GM13976 (cell line): ENCODE measurements at regions not wholly inside any gene's neighbourhood (a gene's known extent, or its start where the extent isn't known, plus 50 kb on each side); places are given as distances from the start of the nearest gene placed in this dataset.

ENCODE experiments used
- DNase-seq: peaks from one replicate; pipeline ENCODE4 v3.0.0; 2012; ENCODE audit warnings: low spot score
- in situ Hi-C: fragments of 300-500 bp; cut with MboI; formaldehyde crosslinking; loops from one replicate; pipeline ENCODE4 v1.12.0; 2022; ENCODE audit warnings: low sequenced_read_pairs, mixed read lengths, inconsistent platforms; ENCODE audit not compliant: unreplicated experiment
- TF ChIP-seq, protein P1 (sequence below): IDR thresholded peaks from 2 replicates; pipeline ENCODE4 v1.5.1; 2012; ENCODE audit warnings: borderline replicate concordance, mild to moderate bottlenecking; ENCODE audit not compliant: insufficient read depth; ENCODE audit errors: extremely low read depth, missing control alignments, control extremely low read depth

DNA sequence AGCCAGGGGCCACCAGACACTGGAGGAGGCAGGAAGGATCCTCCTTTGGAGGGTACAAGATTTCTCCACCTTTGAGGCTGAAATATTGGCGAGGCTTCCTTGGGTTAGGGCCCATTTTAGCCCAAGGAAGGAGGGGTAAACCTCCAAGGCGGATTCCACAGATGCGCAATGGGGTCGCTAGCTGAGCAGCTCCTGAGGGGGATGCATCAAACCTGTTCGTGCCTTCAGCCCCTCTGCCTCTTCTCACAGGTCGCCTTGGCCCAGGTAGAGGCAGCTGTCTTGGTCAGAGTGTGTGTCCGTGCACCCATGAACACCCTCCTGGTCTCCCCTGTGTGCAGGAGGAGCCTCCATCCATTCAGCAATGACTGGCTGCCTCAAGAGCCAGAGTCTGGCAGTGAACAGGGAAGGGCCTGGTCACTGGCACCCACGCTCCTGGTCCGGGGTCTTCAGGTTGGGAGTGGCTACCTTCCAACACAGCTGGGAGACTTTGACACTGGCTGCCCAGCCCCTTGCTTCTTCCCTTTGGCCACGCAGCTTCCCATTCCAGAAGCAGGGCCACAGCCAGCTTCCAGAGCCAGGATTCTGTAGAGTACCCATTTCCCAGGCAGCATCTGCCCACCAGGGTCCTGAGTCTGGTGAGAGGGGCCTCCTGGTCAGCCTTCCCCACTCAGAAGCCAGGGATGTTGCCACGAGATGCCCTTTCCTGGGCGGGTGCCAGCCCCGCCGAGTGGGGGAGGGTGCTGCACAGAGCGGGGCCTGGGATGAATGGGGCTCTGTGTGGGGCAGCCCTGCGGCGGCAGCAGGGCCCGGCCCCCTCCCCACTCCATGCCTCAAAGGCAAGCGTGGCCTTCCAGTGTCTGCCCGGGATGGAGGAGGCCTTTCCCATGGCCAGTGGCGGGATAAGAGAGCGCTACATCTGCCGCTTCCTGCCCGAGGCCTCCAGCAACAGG, 95.8 kb upstream of the GPC1 start:
- DNase-seq = no peak
- in situ Hi-C loops = no loop called here

DNA sequence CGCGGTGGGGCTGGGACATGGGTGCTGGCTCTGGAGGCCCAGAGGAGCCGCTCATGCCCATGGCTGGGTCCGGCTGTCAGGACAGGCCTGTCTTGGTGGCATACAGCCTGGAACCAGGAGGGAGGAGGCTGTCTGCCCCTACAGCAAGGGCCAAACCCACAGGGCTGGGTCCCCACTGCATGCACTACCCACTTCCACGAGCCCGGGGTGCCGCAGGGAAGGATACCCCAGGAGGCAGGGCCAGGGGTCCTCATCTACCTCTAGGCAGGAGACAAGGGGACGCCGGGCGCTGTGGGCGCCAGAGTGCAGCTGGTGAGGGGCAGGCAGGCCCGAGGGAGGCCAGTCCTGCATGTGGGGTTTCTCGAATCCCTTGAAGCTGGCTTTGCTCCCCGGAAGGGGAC, 95.1 kb upstream of the GPC1 start:
- in situ Hi-C loops = no loop called here
- TF ChIP-seq, protein P1, sequence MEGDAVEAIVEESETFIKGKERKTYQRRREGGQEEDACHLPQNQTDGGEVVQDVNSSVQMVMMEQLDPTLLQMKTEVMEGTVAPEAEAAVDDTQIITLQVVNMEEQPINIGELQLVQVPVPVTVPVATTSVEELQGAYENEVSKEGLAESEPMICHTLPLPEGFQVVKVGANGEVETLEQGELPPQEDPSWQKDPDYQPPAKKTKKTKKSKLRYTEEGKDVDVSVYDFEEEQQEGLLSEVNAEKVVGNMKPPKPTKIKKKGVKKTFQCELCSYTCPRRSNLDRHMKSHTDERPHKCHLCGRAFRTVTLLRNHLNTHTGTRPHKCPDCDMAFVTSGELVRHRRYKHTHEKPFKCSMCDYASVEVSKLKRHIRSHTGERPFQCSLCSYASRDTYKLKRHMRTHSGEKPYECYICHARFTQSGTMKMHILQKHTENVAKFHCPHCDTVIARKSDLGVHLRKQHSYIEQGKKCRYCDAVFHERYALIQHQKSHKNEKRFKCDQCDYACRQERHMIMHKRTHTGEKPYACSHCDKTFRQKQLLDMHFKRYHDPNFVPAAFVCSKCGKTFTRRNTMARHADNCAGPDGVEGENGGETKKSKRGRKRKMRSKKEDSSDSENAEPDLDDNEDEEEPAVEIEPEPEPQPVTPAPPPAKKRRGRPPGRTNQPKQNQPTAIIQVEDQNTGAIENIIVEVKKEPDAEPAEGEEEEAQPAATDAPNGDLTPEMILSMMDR = no peak
- DNase-seq = no peak

More for the DNA sequence above, 95.8 kb upstream of the GPC1 start:
- TF ChIP-seq, protein P1 = no peak

DNA sequence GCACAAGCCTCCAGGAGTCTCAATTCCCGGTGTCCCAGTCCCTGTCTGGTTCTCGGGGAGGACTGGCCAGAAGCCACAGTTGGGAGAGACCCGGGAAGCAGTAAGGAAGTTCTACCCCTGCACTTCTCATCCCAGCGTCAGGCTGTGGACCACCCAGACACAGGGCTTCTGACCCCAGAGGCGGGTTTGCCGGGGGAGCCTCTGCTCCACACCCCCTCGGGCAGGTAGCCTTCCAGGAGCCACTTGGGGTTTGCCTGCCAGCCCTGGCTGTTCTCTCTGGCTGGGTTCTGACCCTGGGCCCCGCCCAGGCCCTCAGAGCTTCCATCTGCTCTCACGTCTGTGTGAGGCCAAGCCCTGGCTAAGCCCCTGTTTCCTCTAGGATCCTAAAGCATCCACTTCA, 94.4 kb upstream of the GPC1 start:
- in situ Hi-C loops = no loop called here
- TF ChIP-seq, protein P1 = no peak
- DNase-seq = no peak

DNA sequence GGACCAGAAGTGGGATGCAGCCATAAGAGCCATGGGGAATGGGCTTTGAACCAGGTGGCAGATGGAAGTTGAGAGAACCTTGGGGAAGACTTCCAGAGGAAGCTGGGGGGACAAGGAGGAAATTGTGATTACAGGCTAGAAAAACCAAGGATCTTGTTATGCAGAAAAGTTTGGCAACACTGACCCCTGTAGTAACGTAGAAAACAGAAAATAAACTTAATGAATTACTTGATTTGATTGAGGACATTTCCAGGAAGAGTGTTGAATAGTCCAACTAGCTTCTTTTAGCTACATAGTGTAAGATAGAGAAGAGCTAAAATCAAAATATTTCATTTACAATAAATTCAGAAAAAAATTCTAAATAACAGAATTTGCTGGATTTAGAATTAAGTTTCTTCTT, 91.9 kb upstream of the GPC1 start:
- TF ChIP-seq, protein P1 = no peak
- DNase-seq = no peak
- in situ Hi-C loops = no loop called here

DNA sequence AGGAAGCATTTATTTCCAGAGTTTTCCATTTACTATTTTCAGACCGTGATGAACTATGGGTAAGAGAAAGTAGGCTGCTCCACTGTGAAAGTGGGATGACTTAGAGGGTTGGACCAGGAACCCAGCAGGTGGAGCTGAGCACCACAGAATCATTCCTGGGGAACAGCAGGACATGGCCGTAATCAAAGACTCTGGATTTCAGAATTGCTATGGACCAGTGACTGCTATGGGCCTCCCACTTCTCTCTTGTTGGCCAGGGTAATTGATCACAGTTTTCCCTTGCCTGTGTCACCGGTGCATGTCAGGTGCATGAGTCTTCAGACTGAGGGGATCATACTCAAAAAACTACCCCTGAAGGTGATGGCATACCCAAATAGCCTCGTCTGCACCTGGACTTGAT, 90.6 kb upstream of the GPC1 start:
- in situ Hi-C loops = no loop called here
- DNase-seq = no peak
- TF ChIP-seq, protein P1 = no peak

DNA sequence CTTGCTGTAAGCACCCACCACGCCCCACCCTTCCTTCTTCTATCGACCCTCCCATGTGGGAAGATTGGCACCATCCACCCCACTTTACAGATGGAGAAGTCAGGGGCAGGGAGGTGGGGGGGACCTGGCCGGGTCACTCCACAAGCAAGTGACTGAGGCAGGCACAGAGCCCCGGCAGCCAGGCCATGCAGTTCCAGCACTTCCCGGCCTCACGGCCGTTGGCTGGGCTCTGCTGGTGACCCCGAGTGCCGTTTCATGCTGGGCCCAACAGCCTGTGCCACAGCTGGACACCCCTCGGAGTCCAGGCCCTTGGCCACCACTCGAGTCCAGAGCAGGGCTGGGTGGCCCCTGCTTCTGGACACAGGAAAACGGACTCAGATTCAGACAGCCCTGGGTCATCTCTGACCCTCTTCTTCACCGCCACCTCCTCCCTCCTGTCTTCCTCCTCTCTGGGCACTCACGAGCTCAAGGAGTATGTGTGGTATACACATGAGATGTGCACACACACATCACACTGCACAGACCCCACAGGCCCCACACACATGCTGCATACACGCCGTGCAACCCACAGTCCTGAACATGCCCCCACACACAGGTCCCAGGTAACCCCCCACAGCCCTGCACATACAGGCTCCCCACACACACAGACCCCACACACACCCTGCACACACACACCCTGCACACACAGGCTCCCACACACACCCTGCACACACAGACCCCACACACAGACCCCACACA, 89.3 kb upstream of the GPC1 start:
- in situ Hi-C loops = no loop called here
- TF ChIP-seq, protein P1 = no peak
- no peak for DNase-seq
